Tibial artery (tissue), 4 donors: ENCODE measurements at regions not wholly inside any gene's neighbourhood (a gene's known extent, or its start where the extent isn't known, plus 50 kb on each side); places are given as distances from the start of the nearest gene placed in this dataset.
"Not testable (repeated sequence)": the region's sequence is repeated elsewhere in the genome, so short reads cannot be mapped to it uniquely, and the experiment has no call there.

ENCODE experiments used
- DNase-seq, 2 donors: peaks; one replicate each; pipeline ENCODE4 v3.0.0-alpha.2; 2019
- H3K27ac ChIP-seq, 2 donors: fragments of 200-600 bp; sonication (generic) in 1 of 2; 1 replicate in 1 of 2; 2 replicates in 1 of 2; pipeline ENCODE4 v1.5.1; 2018 to 2019; ENCODE audit warnings: mild to moderate bottlenecking in 1 of 2
- H3K27me3 ChIP-seq, 2 donors: fragments of 200-600 bp; sonication (generic) in 1 of 2; one replicate each; pipeline versions ENCODE4 v1.5.1 to v1.6.0; 2016 to 2019
- H3K36me3 ChIP-seq, 3 donors: fragments of 200-600 bp; sonication (generic) in 2 of 3; one replicate each; pipeline ENCODE4 v1.5.1; 2016 to 2019; ENCODE audit warnings: mild to moderate bottlenecking in 2 of 3
- H3K4me1 ChIP-seq, 4 donors: fragments of 200-600 bp; sonication (generic) in 2 of 4; 1 replicate in 3 of 4; 2 replicates in 1 of 4; pipeline ENCODE4 v1.5.1; 2016 to 2019
- H3K4me3 ChIP-seq, 2 donors: fragments of 200-600 bp; sonication (generic) in 1 of 2; 1 replicate in 1 of 2; 2 replicates in 1 of 2; pipeline ENCODE4 v1.5.1; 2018 to 2019; ENCODE audit warnings: mild to moderate bottlenecking in 2 of 2
- H3K9me3 ChIP-seq, 3 donors: fragments of 200-600 bp; sonication (generic) in 1 of 3; one replicate each; pipeline ENCODE4 v1.5.1; 2016 to 2019
- CTCF ChIP-seq, 2 experiments: fragments of 200-600 bp in 1 of 2; fragments of 450-650 bp in 1 of 2; IDR thresholded peaks; one replicate each; pipeline ENCODE4 v1.5.1; 2017 to 2019; ENCODE audit warnings: antibody characterized with exemption in 2 of 2, mild to moderate bottlenecking in 1 of 2, moderate library complexity in 1 of 2
- intact Hi-C: fragments of 100-400 bp; cut with DNase I; formaldehyde crosslinking; loops from one replicate; pipeline ENCODE4 v1.15.0; 2023; ENCODE audit warnings: low total_unique reads

- Histone ChIP-seq H3K36me3 (no peaks in the 10 kb centered on the region), H3K4me3 (no peak overlapping the region), H3K9me3 (no peaks in the 10 kb centered on the region), H3K27ac (no peak overlapping the region), H3K4me1 (peaks cover 0 to 9% (median 3%) of the 10 kb centered on the region in 4 donors), H3K27me3 (no peaks in the 10 kb centered on the region)
- no peak for DNase-seq
- intact Hi-C loops: no loop called here
- TF ChIP-seq CTCF (IDR thresholded peaks at IDR 0.05): no peak
Measured at GRCh38 chr5:110968246-110969005, 103.1 kb upstream of the TSLP start.

GRCh38 chr5:110969502-110969901 is 102.0 kb upstream of the TSLP start:
- TF ChIP-seq CTCF (IDR thresholded peaks at IDR 0.05): no peak
- Histone ChIP-seq H3K36me3 (no peaks in the 10 kb centered on the region), H3K4me1 (peaks cover 0 to 9% (median 3%) of the 10 kb centered on the region in 4 donors), H3K9me3 (no peaks in the 10 kb centered on the region), H3K27ac (no peak overlapping the region), H3K4me3 (no peak overlapping the region), H3K27me3 (no peaks in the 10 kb centered on the region)
- DNase-seq: no peak
- intact Hi-C loops: no loop called here

GRCh38 chr5:110973510-110973909 is 98.0 kb upstream of the TSLP start:
- no peak for TF ChIP-seq CTCF (IDR thresholded peaks at IDR 0.05)
- DNase-seq: no peak
- no peaks in the 10 kb centered on the region for H3K27me3 ChIP-seq
- no peak overlapping the region for H3K27ac ChIP-seq
- H3K4me3 ChIP-seq: no peak overlapping the region
- intact Hi-C loops: no loop called here
- no peaks in the 10 kb centered on the region for H3K36me3 ChIP-seq
- no peaks in the 10 kb centered on the region for H3K4me1 ChIP-seq
- no peaks in the 10 kb centered on the region for H3K9me3 ChIP-seq

GRCh38 chr5:110977915-110978314 is 93.6 kb upstream of the TSLP start:
- Histone ChIP-seq H3K36me3 (no peaks in the 10 kb centered on the region), H3K9me3 (no peaks in the 10 kb centered on the region), H3K4me1 (no peaks in the 10 kb centered on the region), H3K27me3 (no peaks in the 10 kb centered on the region), H3K27ac (no peak overlapping the region), H3K4me3 (no peak overlapping the region)
- intact Hi-C loops: no loop called here
- TF ChIP-seq CTCF (IDR thresholded peaks at IDR 0.05): no peak
- DNase-seq: no peak

- intact Hi-C loops, H3K4me3 ChIP-seq: not testable (repeated sequence)
Measured at GRCh38 chr5:110985882-110986281, 85.6 kb upstream of the TSLP start.

GRCh38 chr5:110987573-110987972 is 83.9 kb upstream of the TSLP start:
- H3K4me1 ChIP-seq, intact Hi-C loops, H3K4me3 ChIP-seq, DNase-seq, H3K27me3 ChIP-seq, H3K9me3 ChIP-seq, H3K36me3 ChIP-seq, H3K27ac ChIP-seq: not testable (repeated sequence)

More at GRCh38 chr5:110985882-110986281, 85.6 kb upstream of the TSLP start:
- H3K27me3 ChIP-seq, H3K9me3 ChIP-seq, H3K27ac ChIP-seq, H3K36me3 ChIP-seq, H3K4me1 ChIP-seq, DNase-seq: not testable (repeated sequence)

- no peaks in the 10 kb centered on the region for H3K27me3 ChIP-seq
- no peak for DNase-seq
- H3K9me3 ChIP-seq: no peaks in the 10 kb centered on the region
- no peak overlapping the region for H3K27ac ChIP-seq
- intact Hi-C loops: no loop called here
- H3K4me1 ChIP-seq: no peaks in the 10 kb centered on the region
- no peak for TF ChIP-seq CTCF (IDR thresholded peaks at IDR 0.05)
- no peak overlapping the region for H3K4me3 ChIP-seq
- H3K36me3 ChIP-seq: no peaks in the 10 kb centered on the region
Measured at GRCh38 chr5:110996742-110997141, 74.8 kb upstream of the TSLP start.
